ENCODE measurements at regions not wholly inside any gene's neighbourhood (a gene's known extent, or its start where the extent isn't known, plus 50 kb on each side); places are given as distances from the start of the nearest gene placed in this dataset.
"Not testable (repeated sequence)": the region's sequence is repeated elsewhere in the genome, so short reads cannot be mapped to it uniquely, and the experiment has no call there.

GRCh38 chr19:56981440-56981839, 138.3 kb upstream of the USP29 start:
- TF ChIP-seq POLR2A, CTCF (IDR thresholded peaks at IDR 0.05): not testable (repeated sequence)

Data from thyroid gland (tissue), 4 donors.